HepG2 (cell line): ENCODE measurements at regions not wholly inside any gene's neighbourhood (a gene's known extent, or its start where the extent isn't known, plus 50 kb on each side); places are given as distances from the start of the nearest gene placed in this dataset.

Experiments used
- ATAC-seq: fragments of 200-7000 bp; cut with Tn5 transposase; 3 replicates; pipeline ENCODE4 v1.9.1; 2020; ENCODE audit warnings: mild to moderate bottlenecking, moderate library complexity
- BruUV-seq: library from RNA; stranded (reverse); fragments of 400-500 nt; replicated peaks from 2 replicates; lab custom pipeline; 2021; lab: Mats Ljungman, UMichigan
- CTCF ChIA-PET: fragments of 300-600 bp; formaldehyde crosslinking; extraction: SDS; loops from one replicate; lab custom pipeline; 2021; ENCODE audit warnings: low total read pairs, inconsistent platforms, low intra/inter-chr PET ratio; lab: Yijun Ruan, JAX
- POLR2A ChIA-PET: fragments of 350-600 bp; sonication (Branson Sonifier 250); formaldehyde crosslinking; loops from one replicate; lab custom pipeline; 2020; ENCODE audit warnings: antibody characterized with exemption, inconsistent platforms; lab: Yijun Ruan, JAX
- DNase-seq: peaks from one replicate; pipeline ENCODE4 v3.0.0-alpha.2; 2015; ENCODE audit warnings: low spot score
- FAIRE-seq: peaks from 3 replicates; lab custom pipeline; 2011; peaks lifted over from hg19 to GRCh38; lab: Jason Lieb, UNC
- H2AFZ ChIP-seq: one replicate; pipeline ENCODE4 v1.6.1; 2011; ENCODE audit warnings: low read length, inconsistent platforms
- H3K27ac ChIP-seq: fragments of 300-600 bp; 3 replicates; pipeline ENCODE4 v1.8.0; 2011; ENCODE audit warnings: mixed run types, mild to moderate bottlenecking, mixed read lengths, low read length, inconsistent platforms; ENCODE audit not compliant: insufficient read depth; ENCODE audit errors: extremely low read length
- H3K27me3 ChIP-seq, 2 experiments: fragments of 200-600 bp in 1 of 2; 2 replicates in 1 of 2; 3 replicates in 1 of 2; pipeline versions ENCODE4 v1.6.0 to v1.8.0; 2011; ENCODE audit warnings: low read length in 2 of 2, mild to moderate bottlenecking in 2 of 2, moderate library complexity in 2 of 2, inconsistent platforms in 1 of 2; ENCODE audit not compliant: insufficient read depth in 2 of 2, control insufficient read depth in 1 of 2
- H3K36me3 ChIP-seq, 2 experiments: fragments of 200-600 bp in 1 of 2; replicated peaks in 1 of 2; 2 replicates in 1 of 2; 3 replicates in 1 of 2; pipeline versions ENCODE4 v1.5.1 to v1.8.0; 2011; ENCODE audit warnings: low read length in 2 of 2, inconsistent platforms in 1 of 2; ENCODE audit not compliant: insufficient read depth in 2 of 2, control insufficient read depth in 1 of 2
- H3K4me1 ChIP-seq: 2 replicates; pipeline ENCODE4 v1.5.1; 2012; ENCODE audit warnings: low read length, inconsistent platforms; ENCODE audit not compliant: insufficient read depth
- H3K4me2 ChIP-seq: 2 replicates; pipeline ENCODE4 v1.6.0; 2011; ENCODE audit warnings: low read depth, low read length, inconsistent platforms
- H3K4me3 ChIP-seq, 3 experiments: fragments of 200-600 bp in 1 of 3; sonication (generic), shearing (Covaris generic) in 1 of 3; replicated peaks in 1 of 3; 2 replicates each; pipeline ENCODE4 v1.5.1; 2011 to 2016; ENCODE audit warnings: low read length in 3 of 3, inconsistent platforms in 2 of 3, low read depth in 2 of 3, mild to moderate bottlenecking in 2 of 3, control low read depth in 1 of 3, mixed read lengths in 1 of 3; ENCODE audit not compliant: insufficient read depth in 1 of 3
- H3K79me2 ChIP-seq: one replicate; pipeline ENCODE4 v1.6.1; 2011; ENCODE audit warnings: low read length, inconsistent platforms; ENCODE audit not compliant: insufficient read depth
- H3K9ac ChIP-seq: 2 replicates; pipeline ENCODE4 v1.6.0; 2011; ENCODE audit warnings: mild to moderate bottlenecking, low read depth, low read length, inconsistent platforms; ENCODE audit not compliant: insufficient read depth
- H3K9me3 ChIP-seq: 2 replicates; pipeline ENCODE4 v1.5.1; 2012; ENCODE audit warnings: mild to moderate bottlenecking, low read length
- H4K20me1 ChIP-seq: 2 replicates; pipeline ENCODE4 v1.6.0; 2011; ENCODE audit warnings: inconsistent platforms, mild to moderate bottlenecking, low read length, moderate library complexity; ENCODE audit not compliant: insufficient read depth
- CAMTA2 ChIP-seq: sonication (generic); formaldehyde crosslinking; IDR thresholded peaks from 2 replicates; pipeline ENCODE4 v1.4.0; 2020; ENCODE audit warnings: mild to moderate bottlenecking, missing genetic modification reagents, borderline replicate concordance
- CEBPZ ChIP-seq: IDR thresholded peaks from 2 replicates; pipeline ENCODE4 v1.6.1; 2012; ENCODE audit warnings: low read length, improper control_type of control experiment
- KDM3A ChIP-seq: IDR thresholded peaks from 2 replicates; pipeline ENCODE4 v1.6.1; 2018; ENCODE audit warnings: low read depth, missing compliant biosample characterization
- MAZ ChIP-seq, 2 experiments: sonication (generic) in 1 of 2; formaldehyde crosslinking in 1 of 2; IDR thresholded peaks; 2 replicates each; pipeline versions ENCODE4 v1.5.0 to v1.6.1; 2012 to 2020; ENCODE audit warnings: low read depth in 2 of 2, mild to moderate bottlenecking in 2 of 2, borderline replicate concordance in 1 of 2, improper control_type of control experiment in 1 of 2, low read length in 1 of 2, missing genetic modification reagents in 1 of 2, moderate library complexity in 1 of 2
- PPARG ChIP-seq: conservative IDR thresholded peaks from 2 replicates; pipeline ENCODE4 v1.6.1; 2016; ENCODE audit warnings: missing biosample characterization, missing genetic modification reagents
- TGIF2 ChIP-seq: IDR thresholded peaks from 2 replicates; pipeline ENCODE4 v1.6.1; 2016; ENCODE audit warnings: control low read depth, missing compliant biosample characterization
- ZNF225 ChIP-seq: sonication (generic); formaldehyde crosslinking; IDR thresholded peaks from 2 replicates; pipeline ENCODE4 v1.4.0; 2020; ENCODE audit warnings: mild to moderate bottlenecking, missing genetic modification reagents
- ZNF292 ChIP-seq: sonication (generic); formaldehyde crosslinking; IDR thresholded peaks from 2 replicates; pipeline ENCODE4 v1.8.1; 2022; ENCODE audit warnings: mild to moderate bottlenecking, low read depth, missing genetic modification reagents, borderline replicate concordance
- ZNF552 ChIP-seq: sonication (generic); formaldehyde crosslinking; IDR thresholded peaks from 2 replicates; pipeline ENCODE4 v1.9.0; 2022; ENCODE audit warnings: missing genetic modification reagents, mild to moderate bottlenecking, borderline replicate concordance
- ZNF720 ChIP-seq: sonication (generic); formaldehyde crosslinking; IDR thresholded peaks from 2 replicates; pipeline ENCODE4 v1.4.0; 2020; ENCODE audit warnings: missing genetic modification reagents
- ZNF782 ChIP-seq: sonication (generic); formaldehyde crosslinking; IDR thresholded peaks from 2 replicates; pipeline ENCODE4 v1.4.0; 2020; ENCODE audit warnings: missing genetic modification reagents, mild to moderate bottlenecking, borderline replicate concordance
- WGBS: methylation state at CpG from one replicate; pipeline ENCODE4 v1.1.6; 2017; ENCODE audit warnings: low lambda C conversion rate; 5-methylcytosine and 5-hydroxymethylcytosine counted together
- in situ Hi-C: cut with HindIII; loops from 2 replicates; pipeline ENCODE4 v1.10.0; 2017; ENCODE audit warnings: low pct_unique_long_range_greater_than_20kb; ENCODE audit not compliant: extremely low pct_ligation_motif_present
- intact Hi-C: fragments of 100-400 bp; cut with micrococcal nuclease; formaldehyde crosslinking; loops from one replicate; pipeline ENCODE4 v1.10.0; 2022; ENCODE audit not compliant: unreplicated experiment
- TF ChIP-seq, protein P1 (sequence below): sonication (generic); formaldehyde crosslinking; IDR thresholded peaks from 2 replicates; pipeline ENCODE4 v1.4.0; 2020; ENCODE audit warnings: missing genetic modification reagents

DNA sequence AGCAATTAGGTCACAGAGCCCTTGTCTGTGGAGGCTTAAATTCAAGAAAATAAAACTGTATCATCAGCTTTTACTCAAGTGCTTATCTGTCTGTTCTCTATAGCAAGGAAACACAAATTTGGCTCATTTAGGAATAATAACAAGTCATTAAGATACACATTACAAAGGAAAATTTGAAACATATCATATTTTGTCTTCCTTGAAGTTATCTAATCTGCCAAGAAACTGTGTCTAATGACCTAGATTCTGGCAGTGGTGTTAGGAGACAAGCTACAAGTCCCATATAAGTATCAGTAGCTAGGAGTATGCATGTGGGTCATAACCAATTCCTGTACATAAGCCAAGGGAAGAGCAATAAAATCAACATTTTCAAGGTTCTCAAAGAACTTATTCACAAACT is 108.2 kb upstream of the SETMAR start (continued):
- TF ChIP-seq ZNF225 (no peak), ZNF552 (CRISPR knock-in tag) (no peak), TGIF2 (CRISPR knock-in tag) (no peak), CEBPZ (no peak), ZNF292 (CRISPR knock-in tag) (no peak)
- TF ChIP-seq, protein P1, sequence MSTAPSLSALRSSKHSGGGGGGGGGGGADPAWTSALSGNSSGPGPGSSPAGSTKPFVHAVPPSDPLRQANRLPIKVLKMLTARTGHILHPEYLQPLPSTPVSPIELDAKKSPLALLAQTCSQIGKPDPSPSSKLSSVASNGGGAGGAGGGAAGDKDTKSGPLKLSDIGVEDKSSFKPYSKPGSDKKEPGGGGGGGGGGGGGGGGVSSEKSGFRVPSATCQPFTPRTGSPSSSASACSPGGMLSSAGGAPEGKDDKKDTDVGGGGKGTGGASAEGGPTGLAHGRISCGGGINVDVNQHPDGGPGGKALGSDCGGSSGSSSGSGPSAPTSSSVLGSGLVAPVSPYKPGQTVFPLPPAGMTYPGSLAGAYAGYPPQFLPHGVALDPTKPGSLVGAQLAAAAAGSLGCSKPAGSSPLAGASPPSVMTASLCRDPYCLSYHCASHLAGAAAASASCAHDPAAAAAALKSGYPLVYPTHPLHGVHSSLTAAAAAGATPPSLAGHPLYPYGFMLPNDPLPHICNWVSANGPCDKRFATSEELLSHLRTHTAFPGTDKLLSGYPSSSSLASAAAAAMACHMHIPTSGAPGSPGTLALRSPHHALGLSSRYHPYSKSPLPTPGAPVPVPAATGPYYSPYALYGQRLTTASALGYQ: no peak

- Histone ChIP-seq H3K36me3 (no peaks in the 10 kb centered on the region), H4K20me1 (no peaks in the 10 kb centered on the region), H3K79me2 (no peaks in the 10 kb centered on the region), H3K27ac (no peak overlapping the region), H2AFZ (no peak overlapping the region), H3K27me3 (no peaks in the 10 kb centered on the region), H3K4me1 (no peaks in the 10 kb centered on the region), H3K4me2 (no peak overlapping the region), H3K9me3 (no peaks in the 10 kb centered on the region), H3K9ac (no peak overlapping the region), H3K4me3 (no peak overlapping the region)
- BruUV-seq: no TSS peak
- intact Hi-C loops (no loop called here), in situ Hi-C loops (no loop called here)
- 11% methylated on average over 1 of the region's 1 CpG for WGBS
- ATAC-seq: no peak
- ChIA-PET CTCF (no interaction called here), POLR2A (no interaction called here)
- DNase-seq: no peak
- FAIRE-seq: no peak
- TF ChIP-seq KDM3A (CRISPR knock-in tag): no peak
- no peak for TF ChIP-seq ZNF720 (CRISPR knock-in tag)
- TF ChIP-seq CEBPZ: no peak
- no peak for TF ChIP-seq PPARG (CRISPR knock-in tag)
- TF ChIP-seq MAZ (IDR thresholded peaks at IDR 0.05; ENCODE audit: borderline replicate concordance, low read depth, low read length): no peak
- no peak for TF ChIP-seq MAZ (CRISPR knock-in tag; IDR thresholded peaks at IDR 0.05; ENCODE audit: low read depth)
- TF ChIP-seq ZNF782 (CRISPR knock-in tag): no peak
- TF ChIP-seq CAMTA2 (CRISPR knock-in tag): no peak
Measured at GRCh38 chr3:4196506-4197147, 106.5 kb upstream of the SETMAR start.
